Pancreas (tissue), 10 donors: ENCODE measurements at regions not wholly inside any gene's neighbourhood (a gene's known extent, or its start where the extent isn't known, plus 50 kb on each side); places are given as distances from the start of the nearest gene placed in this dataset.

Experiments used
- ATAC-seq, 4 donors: fragments of 200-7000 bp; cut with Tn5 transposase; one replicate each; pipeline versions ENCODE4 v1.8.0 to v1.9.1; 2020; ENCODE audit warnings: mild to moderate bottlenecking in 4 of 4, moderate library complexity in 4 of 4
- DNase-seq, 6 donors: peaks; one replicate each; pipeline ENCODE4 v3.0.0-alpha.2; 2020
- FAIRE-seq: peaks from 2 replicates; lab custom pipeline; 2012; peaks lifted over from hg19 to GRCh38; lab: Jason Lieb, UNC
- H3K27ac ChIP-seq, 4 donors: fragments of 200-600 bp; sonication (generic); 1 replicate in 3 of 4; 2 replicates in 1 of 4; pipeline versions ENCODE4 v1.5.0 to v1.8.0; 2020
- H3K27me3 ChIP-seq, 4 donors: fragments of 200-600 bp; one replicate each; pipeline ENCODE4 v1.8.0; 2021
- H3K36me3 ChIP-seq, 3 donors: fragments of 200-600 bp; sonication (generic) in 1 of 3; one replicate each; pipeline versions ENCODE4 v1.5.0 to v1.8.0; 2020 to 2021
- H3K4me1 ChIP-seq, 3 donors: fragments of 200-600 bp; one replicate each; pipeline ENCODE4 v1.8.0; 2021
- H3K4me3 ChIP-seq, 4 donors: fragments of 200-600 bp; sonication (generic) in 2 of 4; one replicate each; pipeline versions ENCODE4 v1.5.0 to v1.8.0; 2020 to 2021
- H3K9me3 ChIP-seq, 4 donors: fragments of 200-600 bp; one replicate each; pipeline ENCODE4 v1.8.0; 2021
- WGBS, 2 donors: extraction: QIAGEN DNeasy Blood & Tissue Kit; methylation state at CpG; one replicate each; pipeline ENCODE4 v1.1.7; 2013; 5-methylcytosine and 5-hydroxymethylcytosine counted together
- intact Hi-C, 3 donors: fragments of 100-400 bp; cut with DNase I; formaldehyde crosslinking; loops; one replicate each; pipeline versions ENCODE4 v1.11.1 to v1.14.2; 2022
- TF ChIP-seq, protein P1 (sequence below), 4 donors: fragments of 200-600 bp; sonication (generic) in 3 of 4; IDR thresholded peaks; one replicate each; pipeline versions ENCODE4 v1.5.0 to v1.8.0; 2021; ENCODE audit warnings: antibody characterized with exemption in 4 of 4
- donor health status: healthy with polysubstance abuse.
- donor health status: DM: no; HTN: no; CAD: no; lungs with moderate emphysema.
- donor health status: DM: no; HTN: no; CAD: no.
- donor health status: control.
- donor health status: control.
- donor health status: Bipolar disorder and iron deficiency.
- donor health status: DM: yes; HTN: yes; CAD: no.
- donor health status: DM: no; HTN: no; CAD: no.
- donor health status: DM: no; HTN: no; CAD: no.
- donor health status: DM: yes; HTN: yes; CAD: no.

DNA sequence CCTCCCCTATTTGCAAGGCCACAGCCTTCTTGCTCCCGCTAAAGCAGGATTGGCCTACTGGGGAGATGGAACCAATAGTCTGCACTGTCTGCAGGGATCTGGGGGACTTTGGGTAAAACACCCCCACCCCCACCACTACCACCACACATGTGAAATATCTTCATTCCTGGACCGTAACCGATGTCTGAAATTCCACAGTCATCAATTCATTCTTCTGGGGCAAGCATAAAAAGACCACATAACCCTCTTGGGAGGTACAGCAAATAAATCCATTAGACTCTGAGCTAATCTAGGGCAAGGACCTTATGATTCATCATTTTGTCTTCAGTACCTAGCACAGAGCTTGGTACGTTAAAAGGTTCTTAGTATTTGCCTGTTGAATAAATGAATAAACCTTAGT lies 307.8 kb downstream of the GPAM start:
- Histone ChIP-seq H3K4me1 (no peaks in the 10 kb centered on the region), H3K9me3 (no peaks in the 10 kb centered on the region), H3K4me3 (no peak overlapping the region), H3K27ac (no peak overlapping the region), H3K27me3 (peaks cover 0 to 3% (median 0%) of the 10 kb centered on the region in 4 donors), H3K36me3 (no peaks in the 10 kb centered on the region)
- 55 to 87% methylated on average over 3 to 4 of the region's 4 CpGs for WGBS, 2 donors
- DNase-seq (no peak), ATAC-seq (no peak), FAIRE-seq (no peak)
- intact Hi-C loops: no loop called here
- TF ChIP-seq, protein P1, sequence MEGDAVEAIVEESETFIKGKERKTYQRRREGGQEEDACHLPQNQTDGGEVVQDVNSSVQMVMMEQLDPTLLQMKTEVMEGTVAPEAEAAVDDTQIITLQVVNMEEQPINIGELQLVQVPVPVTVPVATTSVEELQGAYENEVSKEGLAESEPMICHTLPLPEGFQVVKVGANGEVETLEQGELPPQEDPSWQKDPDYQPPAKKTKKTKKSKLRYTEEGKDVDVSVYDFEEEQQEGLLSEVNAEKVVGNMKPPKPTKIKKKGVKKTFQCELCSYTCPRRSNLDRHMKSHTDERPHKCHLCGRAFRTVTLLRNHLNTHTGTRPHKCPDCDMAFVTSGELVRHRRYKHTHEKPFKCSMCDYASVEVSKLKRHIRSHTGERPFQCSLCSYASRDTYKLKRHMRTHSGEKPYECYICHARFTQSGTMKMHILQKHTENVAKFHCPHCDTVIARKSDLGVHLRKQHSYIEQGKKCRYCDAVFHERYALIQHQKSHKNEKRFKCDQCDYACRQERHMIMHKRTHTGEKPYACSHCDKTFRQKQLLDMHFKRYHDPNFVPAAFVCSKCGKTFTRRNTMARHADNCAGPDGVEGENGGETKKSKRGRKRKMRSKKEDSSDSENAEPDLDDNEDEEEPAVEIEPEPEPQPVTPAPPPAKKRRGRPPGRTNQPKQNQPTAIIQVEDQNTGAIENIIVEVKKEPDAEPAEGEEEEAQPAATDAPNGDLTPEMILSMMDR (IDR thresholded peaks at IDR 0.05): no peak

- Histone ChIP-seq H3K27ac (no peak overlapping the region), H3K27me3 (peaks cover 0 to 3% (median 0%) of the 10 kb centered on the region in 4 donors), H3K9me3 (no peaks in the 10 kb centered on the region), H3K4me3 (no peak overlapping the region), H3K4me1 (no peaks in the 10 kb centered on the region), H3K36me3 (no peaks in the 10 kb centered on the region)
- FAIRE-seq (no peak), ATAC-seq (no peak), DNase-seq (no peak)
- 26 to 33% methylated on average over 3 of the region's 3 CpGs for WGBS, 2 donors
- TF ChIP-seq, protein P1 (IDR thresholded peaks at IDR 0.05): no peak
- intact Hi-C loops: no loop called here
These were observed 306.3 kb downstream of the GPAM start for GRCh38 chr10:111877258-111877657.

- intact Hi-C loops: no loop called here
- TF ChIP-seq, protein P1 (IDR thresholded peaks at IDR 0.05): no peak
- no peak overlapping the region for H3K27ac ChIP-seq
- ATAC-seq: no peak
- no peaks in the 10 kb centered on the region for H3K9me3 ChIP-seq
- no peak for FAIRE-seq
- no peak for DNase-seq
- H3K36me3 ChIP-seq: no peaks in the 10 kb centered on the region
- no peaks in the 10 kb centered on the region for H3K4me1 ChIP-seq
- 61 to 76% methylated on average over 2 of the region's 2 CpGs for WGBS, 2 donors
- no peaks in the 10 kb centered on the region for H3K27me3 ChIP-seq
- no peak overlapping the region for H3K4me3 ChIP-seq
These were observed 303.6 kb downstream of the GPAM start for GRCh38 chr10:111879969-111880368.

DNA sequence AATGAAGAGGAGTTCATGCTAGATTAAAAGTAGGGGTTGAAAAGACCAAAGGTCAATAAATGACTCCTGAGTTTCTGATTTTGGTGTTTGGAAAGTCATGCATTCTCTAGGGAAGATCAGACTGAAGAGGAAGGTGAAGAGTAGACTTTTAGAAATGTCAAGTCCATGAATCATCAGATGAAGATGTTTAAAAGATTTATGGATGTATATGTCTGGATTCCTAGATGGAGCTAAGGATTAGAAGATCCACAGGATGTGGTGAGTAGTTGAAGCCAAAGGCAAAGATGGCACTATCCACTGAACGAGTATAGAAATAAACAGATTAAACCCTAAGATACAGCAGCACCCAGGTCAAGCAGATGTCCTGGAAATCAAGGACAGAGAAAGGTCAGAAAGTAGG lies 298.5 kb downstream of the GPAM start:
- TF ChIP-seq, protein P1 (IDR thresholded peaks at IDR 0.05): no peak
- WGBS, 2 donors: 43 to 51% methylated on average over 1 of the region's 1 CpG
- intact Hi-C loops: no loop called here
- Histone ChIP-seq H3K27ac (no peak overlapping the region), H3K4me1 (no peaks in the 10 kb centered on the region), H3K27me3 (no peaks in the 10 kb centered on the region), H3K4me3 (no peak overlapping the region), H3K36me3 (no peaks in the 10 kb centered on the region), H3K9me3 (no peaks in the 10 kb centered on the region)
- FAIRE-seq (no peak), ATAC-seq (no peak), DNase-seq (no peak)

DNA sequence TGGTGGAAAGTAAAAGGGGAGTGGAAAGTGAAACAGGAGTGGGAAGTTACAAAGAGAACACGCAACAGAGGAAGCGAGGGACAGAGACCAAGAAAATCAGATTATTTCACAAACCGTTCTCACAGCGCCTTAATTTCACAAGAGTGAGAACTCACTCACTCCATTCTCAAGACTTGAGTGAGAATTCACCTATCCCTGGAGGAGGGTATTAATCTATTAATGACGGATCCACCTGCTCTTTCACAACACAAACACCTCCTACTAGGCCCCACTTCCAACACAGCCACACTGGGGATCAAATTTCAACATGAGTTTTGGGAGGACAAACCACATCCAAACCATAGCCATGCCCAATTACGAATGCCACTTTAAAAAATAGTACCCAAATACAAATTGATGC lies 297.6 kb downstream of the GPAM start:
- no peaks in the 10 kb centered on the region for H3K9me3 ChIP-seq
- no peak for FAIRE-seq
- intact Hi-C loops: no loop called here
- TF ChIP-seq, protein P1 (IDR thresholded peaks at IDR 0.05): no peak
- no peaks in the 10 kb centered on the region for H3K4me1 ChIP-seq
- H3K36me3 ChIP-seq: no peaks in the 10 kb centered on the region
- ATAC-seq: no peak
- H3K27me3 ChIP-seq: no peaks in the 10 kb centered on the region
- 68 to 76% methylated on average over 6 of the region's 6 CpGs for WGBS, 2 donors
- H3K4me3 ChIP-seq: no peak overlapping the region
- H3K27ac ChIP-seq: no peak overlapping the region
- no peak for DNase-seq
